Fibroblast of lung (primary cell): ENCODE measurements at regions not wholly inside any gene's neighbourhood (a gene's known extent, or its start where the extent isn't known, plus 50 kb on each side); places are given as distances from the start of the nearest gene placed in this dataset.

Experiments used
- DNase-seq, 2 donors: peaks; one replicate each; pipeline versions ENCODE4 v3.0.0 to v3.0.0-alpha.2; 2010; ENCODE audit warnings: low read depth in 2 of 2
- H2AFZ ChIP-seq: 2 replicates; pipeline ENCODE4 v1.5.1; 2012; ENCODE audit warnings: low read length, control low read depth, inconsistent platforms
- H3K27ac ChIP-seq: 2 replicates; pipeline ENCODE4 v1.5.1; 2011; ENCODE audit warnings: low read length, control low read depth; ENCODE audit not compliant: insufficient read depth
- H3K27me3 ChIP-seq: 2 replicates; pipeline ENCODE4 v1.5.1; 2011; ENCODE audit warnings: mild to moderate bottlenecking, low read length; ENCODE audit not compliant: control insufficient read depth, insufficient read depth
- H3K36me3 ChIP-seq: 2 replicates; pipeline ENCODE4 v1.5.1; 2011; ENCODE audit warnings: low read length; ENCODE audit not compliant: control insufficient read depth, insufficient read depth
- H3K4me1 ChIP-seq: 2 replicates; pipeline ENCODE4 v1.5.1; 2011; ENCODE audit warnings: low read length; ENCODE audit not compliant: control insufficient read depth, insufficient read depth; ENCODE audit errors: extremely low read depth
- H3K4me2 ChIP-seq: 2 replicates; pipeline ENCODE4 v1.5.1; 2011; ENCODE audit warnings: low read length, control low read depth; ENCODE audit not compliant: insufficient read depth; ENCODE audit errors: extremely low read depth
- H3K4me3 ChIP-seq, 4 experiments: fragments of 200-600 bp in 1 of 4; sonication (generic) in 1 of 4; replicated peaks in 1 of 4; 2 replicates each; pipeline ENCODE4 v1.5.1; 2011 to 2016; ENCODE audit warnings: low read length in 4 of 4, low read depth in 3 of 4, mild to moderate bottlenecking in 3 of 4, control low read depth in 2 of 4, inconsistent platforms in 1 of 4, mixed read lengths in 1 of 4; ENCODE audit not compliant: insufficient read depth in 1 of 4; ENCODE audit errors: control extremely low read depth in 1 of 4
- H3K79me2 ChIP-seq: 2 replicates; pipeline ENCODE4 v1.5.1; 2012; ENCODE audit warnings: mild to moderate bottlenecking, low read length, inconsistent platforms; ENCODE audit not compliant: control insufficient read depth, insufficient read depth
- H3K9ac ChIP-seq: 2 replicates; pipeline ENCODE4 v1.5.1; 2011; ENCODE audit warnings: mild to moderate bottlenecking, low read length, control low read depth; ENCODE audit not compliant: insufficient read depth
- H3K9me3 ChIP-seq: 2 replicates; pipeline ENCODE4 v1.5.1; 2012; ENCODE audit warnings: low read depth, low read length; ENCODE audit not compliant: control insufficient read depth, insufficient read depth
- H4K20me1 ChIP-seq: 2 replicates; pipeline ENCODE4 v1.5.1; 2011; ENCODE audit warnings: low read length; ENCODE audit not compliant: control insufficient read depth, insufficient read depth; ENCODE audit errors: extremely low read depth
- CTCF ChIP-seq, 2 donors: IDR thresholded peaks in 1 of 2; conservative IDR thresholded peaks in 1 of 2; 1 replicate in 1 of 2; 2 replicates in 1 of 2; pipeline ENCODE4 v1.5.1; 2011 to 2012; ENCODE audit warnings: low read length in 2 of 2, control low read depth in 1 of 2, inconsistent platforms in 1 of 2, low read depth in 1 of 2, mild to moderate bottlenecking in 1 of 2
- EZH2 ChIP-seq: IDR thresholded peaks from 2 replicates; pipeline ENCODE4 v1.5.1; 2012; ENCODE audit warnings: low read length, control low read depth, mild to moderate bottlenecking; ENCODE audit errors: missing control alignments

- H3K9ac ChIP-seq: no peak overlapping the region
- no peak overlapping the region for H2AFZ ChIP-seq
- no peaks in the 10 kb centered on the region for H3K36me3 ChIP-seq
- peak; percentile 53 to 72 for DNase-seq
- no peaks in the 10 kb centered on the region for H3K9me3 ChIP-seq
- no peaks in the 10 kb centered on the region for H3K79me2 ChIP-seq
- H3K4me1 ChIP-seq: no peaks in the 10 kb centered on the region
- no peaks in the 10 kb centered on the region for H3K27me3 ChIP-seq
- H3K4me3 ChIP-seq: no peak overlapping the region
- no peak overlapping the region for H3K27ac ChIP-seq
- TF ChIP-seq EZH2: no peak
- no peak for TF ChIP-seq CTCF (conservative IDR thresholded peaks at IDR 0.05 in 1 of 2, IDR thresholded peaks at IDR 0.05 in 1 of 2; ENCODE audit: low read depth in 1 of 2, low read length in 2 of 2)
- H4K20me1 ChIP-seq: no peaks in the 10 kb centered on the region
- no peak overlapping the region for H3K4me2 ChIP-seq
Observed at GRCh38 chr1:78370356-78370755, 120.4 kb upstream of the PTGFR start.

GRCh38 chr1:78370779-78371482, 119.8 kb upstream of the PTGFR start:
- H3K36me3 ChIP-seq: no peaks in the 10 kb centered on the region
- H4K20me1 ChIP-seq: no peaks in the 10 kb centered on the region
- no peaks in the 10 kb centered on the region for H3K9me3 ChIP-seq
- no peak overlapping the region for H2AFZ ChIP-seq
- H3K4me3 ChIP-seq: no peak overlapping the region
- no peaks in the 10 kb centered on the region for H3K4me1 ChIP-seq
- DNase-seq: peak; percentile 75 to 82
- H3K4me2 ChIP-seq: no peak overlapping the region
- H3K9ac ChIP-seq: no peak overlapping the region
- TF ChIP-seq EZH2 (no peak), CTCF (conservative IDR thresholded peaks at IDR 0.05 in 1 of 2, IDR thresholded peaks at IDR 0.05 in 1 of 2; ENCODE audit: low read depth in 1 of 2, low read length in 2 of 2) (no peak)
- no peaks in the 10 kb centered on the region for H3K79me2 ChIP-seq
- H3K27ac ChIP-seq: peak overlapping the region; percentile 4
- H3K27me3 ChIP-seq: no peaks in the 10 kb centered on the region

GRCh38 chr1:78373676-78374075, 117.1 kb upstream of the PTGFR start:
- no peak for DNase-seq
- Histone ChIP-seq H3K36me3 (no peaks in the 10 kb centered on the region), H2AFZ (no peak overlapping the region), H3K9me3 (no peaks in the 10 kb centered on the region), H3K79me2 (no peaks in the 10 kb centered on the region), H3K9ac (no peak overlapping the region), H4K20me1 (no peaks in the 10 kb centered on the region), H3K4me2 (no peak overlapping the region), H3K4me1 (no peaks in the 10 kb centered on the region), H3K27ac (no peak overlapping the region), H3K27me3 (no peaks in the 10 kb centered on the region), H3K4me3 (no peak overlapping the region)
- TF ChIP-seq CTCF (conservative IDR thresholded peaks at IDR 0.05 in 1 of 2, IDR thresholded peaks at IDR 0.05 in 1 of 2; ENCODE audit: low read depth in 1 of 2, low read length in 2 of 2) (no peak), EZH2 (no peak)
